Stomach (tissue), 4 donors: ENCODE measurements at regions not wholly inside any gene's neighbourhood (a gene's known extent, or its start where the extent isn't known, plus 50 kb on each side); places are given as distances from the start of the nearest gene placed in this dataset.

ENCODE experiments used
- CTCF ChIP-seq, 7 experiments: fragments of 450-650 bp in 4 of 7; fragments of 200-600 bp in 3 of 7; sonication (generic) in 3 of 7; IDR thresholded peaks; one replicate each; pipeline ENCODE4 v1.5.1; 2016 to 2019; ENCODE audit warnings: antibody characterized with exemption in 7 of 7, control low read depth in 2 of 7, mild to moderate bottlenecking in 1 of 7
- EP300 ChIP-seq: sonication (generic); formaldehyde crosslinking; IDR thresholded peaks from one replicate; pipeline ENCODE4 v1.6.1; 2017; ENCODE audit warnings: antibody characterized with exemption
- POLR2AphosphoS5 ChIP-seq, 3 donors: sonication (generic); formaldehyde crosslinking; IDR thresholded peaks; one replicate each; pipeline ENCODE4 v1.6.1; 2016; ENCODE audit warnings: antibody characterized with exemption in 3 of 3

- TF ChIP-seq POLR2AphosphoS5 (IDR thresholded peaks at IDR 0.05) (no peak), CTCF (IDR thresholded peaks at IDR 0.05) (no peak), EP300 (no peak)
These were observed 88.9 kb upstream of the NDP start for GRCh38 chrX:44061968-44062614.
